ENCODE measurements at regions not wholly inside any gene's neighbourhood (a gene's known extent, or its start where the extent isn't known, plus 50 kb on each side); places are given as distances from the start of the nearest gene placed in this dataset.

DNA sequence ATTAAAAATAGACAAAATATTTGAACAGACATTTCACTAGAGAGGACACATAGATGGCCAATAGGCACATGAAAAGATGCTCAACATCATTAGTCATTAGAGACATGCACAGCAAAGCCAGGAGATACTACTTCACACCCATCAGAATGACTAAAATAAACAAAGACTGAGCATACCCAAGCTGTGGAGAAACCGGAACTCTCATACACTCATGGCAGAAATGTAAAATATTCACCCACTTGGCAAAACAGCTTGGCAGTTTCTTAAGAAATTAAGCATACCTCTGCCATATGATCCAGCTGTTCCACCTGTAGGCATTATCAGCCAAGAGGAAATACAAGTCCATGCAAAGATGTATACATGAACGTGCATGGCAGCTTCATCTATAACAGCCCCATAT is 213.4 kb downstream of the TSHZ3 start:
- H3K9me3 ChIP-seq = no peaks in the 10 kb centered on the region
- TF ChIP-seq EP300 (IDR thresholded peaks at IDR 0.05) = no peak
- TF ChIP-seq POLR2A (IDR thresholded peaks at IDR 0.05) = no peak
- TF ChIP-seq, protein P1, sequence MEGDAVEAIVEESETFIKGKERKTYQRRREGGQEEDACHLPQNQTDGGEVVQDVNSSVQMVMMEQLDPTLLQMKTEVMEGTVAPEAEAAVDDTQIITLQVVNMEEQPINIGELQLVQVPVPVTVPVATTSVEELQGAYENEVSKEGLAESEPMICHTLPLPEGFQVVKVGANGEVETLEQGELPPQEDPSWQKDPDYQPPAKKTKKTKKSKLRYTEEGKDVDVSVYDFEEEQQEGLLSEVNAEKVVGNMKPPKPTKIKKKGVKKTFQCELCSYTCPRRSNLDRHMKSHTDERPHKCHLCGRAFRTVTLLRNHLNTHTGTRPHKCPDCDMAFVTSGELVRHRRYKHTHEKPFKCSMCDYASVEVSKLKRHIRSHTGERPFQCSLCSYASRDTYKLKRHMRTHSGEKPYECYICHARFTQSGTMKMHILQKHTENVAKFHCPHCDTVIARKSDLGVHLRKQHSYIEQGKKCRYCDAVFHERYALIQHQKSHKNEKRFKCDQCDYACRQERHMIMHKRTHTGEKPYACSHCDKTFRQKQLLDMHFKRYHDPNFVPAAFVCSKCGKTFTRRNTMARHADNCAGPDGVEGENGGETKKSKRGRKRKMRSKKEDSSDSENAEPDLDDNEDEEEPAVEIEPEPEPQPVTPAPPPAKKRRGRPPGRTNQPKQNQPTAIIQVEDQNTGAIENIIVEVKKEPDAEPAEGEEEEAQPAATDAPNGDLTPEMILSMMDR (IDR thresholded peaks at IDR 0.05) = no peak
- H3K36me3 ChIP-seq = no peaks in the 10 kb centered on the region
- H3K4me3 ChIP-seq = no peak overlapping the region
- no peak overlapping the region for H3K27ac ChIP-seq
- WGBS, 2 donors = 67 to 73% methylated on average over 2 of the region's 2 CpGs
- H3K27me3 ChIP-seq = no peaks in the 10 kb centered on the region
- no peaks in the 10 kb centered on the region for H3K4me1 ChIP-seq
- DNase-seq (ENCODE audit: low spot score in 2 of 2) = no peak

DNA sequence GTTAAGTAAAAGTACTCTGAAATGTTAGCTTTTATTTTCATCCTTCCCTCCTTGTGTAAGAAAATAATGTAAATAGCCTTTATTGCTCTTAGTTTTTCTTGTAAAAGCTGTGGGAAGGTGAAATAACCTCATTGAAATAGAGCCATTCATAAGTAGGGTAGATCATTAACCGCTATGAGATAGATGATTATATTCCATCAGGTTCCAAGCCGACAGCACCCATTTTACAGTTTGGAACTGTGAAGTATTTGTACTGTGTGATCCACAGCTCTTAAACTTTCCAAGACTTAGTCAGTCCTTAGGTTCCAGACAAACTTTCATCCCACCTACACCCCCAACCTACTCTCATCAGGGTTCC is 216.5 kb downstream of the TSHZ3 start:
- no peaks in the 10 kb centered on the region for H3K36me3 ChIP-seq
- H3K27me3 ChIP-seq = no peaks in the 10 kb centered on the region
- H3K4me1 ChIP-seq = no peaks in the 10 kb centered on the region
- peaks cover 0 to 4% (median 0%) of the 10 kb centered on the region in 4 donors for H3K9me3 ChIP-seq
- 93% methylated on average over 2 of the region's 2 CpGs for WGBS, 2 donors
- DNase-seq (ENCODE audit: low spot score in 2 of 2) = no peak
- H3K27ac ChIP-seq = no peak overlapping the region
- H3K4me3 ChIP-seq = no peak overlapping the region
- TF ChIP-seq, protein P1 (IDR thresholded peaks at IDR 0.05) = no peak
- no peak for TF ChIP-seq POLR2A (IDR thresholded peaks at IDR 0.05)
- no peak for TF ChIP-seq EP300 (IDR thresholded peaks at IDR 0.05)

DNA sequence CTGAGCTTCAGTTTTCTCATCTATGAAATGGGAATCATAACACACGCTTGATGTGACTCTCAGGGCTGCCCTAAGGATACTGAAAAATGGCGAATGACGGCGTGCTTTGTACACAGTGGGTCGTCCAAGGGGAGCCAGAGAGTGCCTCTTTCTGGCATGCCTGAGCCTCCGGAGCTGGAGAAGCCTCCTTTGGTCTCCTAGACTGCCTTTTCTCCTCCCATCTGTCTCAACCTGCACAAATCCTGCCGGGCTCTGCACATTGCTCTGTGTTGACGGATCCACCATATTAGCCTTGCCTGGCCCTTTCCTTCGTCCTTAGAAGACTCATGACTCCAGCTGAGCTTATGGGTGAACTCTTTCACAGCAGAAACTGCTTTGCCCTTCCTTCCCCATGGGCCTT is 220.9 kb downstream of the TSHZ3 start:
- Histone ChIP-seq H3K9me3 (peaks cover 0 to 4% (median 0%) of the 10 kb centered on the region in 4 donors), H3K4me3 (no peak overlapping the region), H3K27me3 (no peaks in the 10 kb centered on the region), H3K27ac (no peak overlapping the region), H3K4me1 (no peaks in the 10 kb centered on the region), H3K36me3 (no peaks in the 10 kb centered on the region)
- WGBS, 2 donors = 94 to 95% methylated on average over 9 of the region's 9 CpGs
- TF ChIP-seq, protein P1 (IDR thresholded peaks at IDR 0.05) = no peak
- TF ChIP-seq POLR2A (IDR thresholded peaks at IDR 0.05) = no peak
- no peak for TF ChIP-seq EP300 (IDR thresholded peaks at IDR 0.05)
- no peak for DNase-seq (ENCODE audit: low spot score in 2 of 2)

DNA sequence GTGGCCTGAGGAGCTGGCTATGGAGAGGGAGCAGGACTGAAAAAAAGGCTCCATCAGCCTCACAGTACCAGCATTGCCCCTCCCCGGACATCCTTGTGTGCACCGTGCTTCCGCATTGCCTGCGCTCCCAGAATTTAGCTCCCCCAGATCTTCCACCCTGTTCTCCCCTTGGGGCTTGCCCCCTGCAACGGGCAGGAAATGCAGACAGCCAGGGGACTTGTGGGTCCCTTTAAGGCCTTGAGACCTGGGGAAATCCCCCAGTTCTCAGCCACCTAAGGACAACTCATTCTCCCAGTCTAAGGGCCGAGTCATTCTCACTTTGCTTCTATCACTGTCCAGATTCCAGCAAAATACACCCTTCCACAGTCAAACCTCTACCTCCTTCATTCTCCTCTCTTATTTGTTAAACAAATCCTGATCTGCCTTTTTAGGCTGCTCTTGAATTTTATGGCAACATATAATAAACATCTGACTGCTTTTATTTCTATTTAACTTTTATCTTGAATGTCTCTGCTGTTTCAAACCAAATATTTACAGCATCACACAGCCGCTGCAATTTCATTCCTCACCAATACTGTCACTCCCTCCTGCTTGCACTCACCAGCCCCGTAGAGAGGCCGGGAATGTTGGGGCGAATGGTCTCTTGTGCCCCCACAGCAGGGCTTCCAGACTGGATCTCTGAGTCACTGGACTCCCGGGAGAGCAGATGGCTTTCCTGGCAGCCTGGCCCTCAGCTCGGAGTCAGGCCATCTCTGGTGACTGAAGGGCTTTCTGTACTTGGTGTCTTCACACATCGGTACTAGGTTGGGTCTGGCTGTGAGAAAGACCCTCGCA is 221.9 kb downstream of the TSHZ3 start:
- Histone ChIP-seq H3K4me1 (no peaks in the 10 kb centered on the region), H3K27me3 (no peaks in the 10 kb centered on the region), H3K4me3 (no peak overlapping the region), H3K9me3 (peaks cover 0 to 4% (median 0%) of the 10 kb centered on the region in 4 donors), H3K27ac (no peak overlapping the region), H3K36me3 (no peaks in the 10 kb centered on the region)
- no peak for DNase-seq (ENCODE audit: low spot score in 2 of 2)
- 67 to 70% methylated on average over 14 of the region's 14 CpGs for WGBS, 2 donors
- TF ChIP-seq, protein P1 (IDR thresholded peaks at IDR 0.05) = no peak
- TF ChIP-seq POLR2A (IDR thresholded peaks at IDR 0.05) (no peak), EP300 (IDR thresholded peaks at IDR 0.05) (no peak)

DNA sequence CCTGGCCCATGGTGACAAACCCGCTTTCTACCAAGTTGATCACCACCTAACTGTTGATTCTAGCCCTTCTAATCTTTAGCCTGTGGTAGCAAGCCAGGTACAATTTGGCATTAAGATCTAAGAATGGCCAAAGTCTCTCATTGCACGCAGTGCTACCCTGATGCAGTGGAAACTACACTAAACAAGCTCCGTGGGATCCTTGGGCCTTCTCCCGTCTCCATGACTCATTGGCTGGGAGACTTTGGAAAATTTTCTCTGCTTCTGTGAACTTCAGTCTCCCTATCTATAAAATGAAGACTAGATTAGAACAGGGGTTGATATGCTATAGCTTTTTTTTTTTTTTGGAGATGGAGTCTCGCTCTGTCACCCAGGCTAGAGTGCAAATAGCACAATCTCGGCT is 223.0 kb downstream of the TSHZ3 start:
- peaks cover 0 to 4% (median 0%) of the 10 kb centered on the region in 4 donors for H3K9me3 ChIP-seq
- DNase-seq (ENCODE audit: low spot score in 2 of 2) = no peak
- H3K4me3 ChIP-seq = no peak overlapping the region
- no peak for TF ChIP-seq EP300 (IDR thresholded peaks at IDR 0.05)
- TF ChIP-seq, protein P1 (IDR thresholded peaks at IDR 0.05) = no peak
- no peak for TF ChIP-seq POLR2A (IDR thresholded peaks at IDR 0.05)
- no peak overlapping the region for H3K27ac ChIP-seq
- no peaks in the 10 kb centered on the region for H3K36me3 ChIP-seq
- WGBS, 2 donors = 95% methylated on average over 6 of the region's 6 CpGs
- no peaks in the 10 kb centered on the region for H3K4me1 ChIP-seq
- no peaks in the 10 kb centered on the region for H3K27me3 ChIP-seq

All from tibial nerve (tissue), 4 donors.